Right renal pelvis (tissue), 4 donors: ENCODE measurements at regions not wholly inside any gene's neighbourhood (a gene's known extent, or its start where the extent isn't known, plus 50 kb on each side); places are given as distances from the start of the nearest gene placed in this dataset.
"Not testable (repeated sequence)": the region's sequence is repeated elsewhere in the genome, so short reads cannot be mapped to it uniquely, and the experiment has no call there.

Source experiments
- DNase-seq, 4 donors: peaks; one replicate each; pipeline ENCODE4 v3.0.0-alpha.2; 2013; ENCODE audit warnings: low read depth in 4 of 4, low spot score in 3 of 4, missing footprints in 1 of 4

DNA sequence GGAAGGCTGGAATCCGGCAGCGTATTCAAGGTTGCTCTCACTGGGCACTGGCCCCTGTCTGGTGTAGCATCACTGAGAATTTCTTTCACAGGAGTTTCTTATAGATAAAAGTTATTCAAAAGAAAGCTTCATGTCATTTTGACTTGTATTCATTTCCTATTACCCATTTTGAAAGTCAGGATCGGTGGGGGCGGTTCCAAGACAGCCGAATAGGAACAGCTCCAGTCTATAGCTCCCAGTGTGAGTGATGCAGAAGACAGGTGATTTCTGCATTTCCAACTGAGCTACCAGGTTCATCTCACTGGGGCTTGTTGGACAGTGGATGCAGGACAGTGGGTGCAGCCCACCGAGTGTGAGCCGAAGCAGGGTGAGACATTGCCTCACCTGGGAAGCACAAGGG, 51.5 kb upstream of the CDC42EP3 start:
- DNase-seq: not testable (repeated sequence)

DNA sequence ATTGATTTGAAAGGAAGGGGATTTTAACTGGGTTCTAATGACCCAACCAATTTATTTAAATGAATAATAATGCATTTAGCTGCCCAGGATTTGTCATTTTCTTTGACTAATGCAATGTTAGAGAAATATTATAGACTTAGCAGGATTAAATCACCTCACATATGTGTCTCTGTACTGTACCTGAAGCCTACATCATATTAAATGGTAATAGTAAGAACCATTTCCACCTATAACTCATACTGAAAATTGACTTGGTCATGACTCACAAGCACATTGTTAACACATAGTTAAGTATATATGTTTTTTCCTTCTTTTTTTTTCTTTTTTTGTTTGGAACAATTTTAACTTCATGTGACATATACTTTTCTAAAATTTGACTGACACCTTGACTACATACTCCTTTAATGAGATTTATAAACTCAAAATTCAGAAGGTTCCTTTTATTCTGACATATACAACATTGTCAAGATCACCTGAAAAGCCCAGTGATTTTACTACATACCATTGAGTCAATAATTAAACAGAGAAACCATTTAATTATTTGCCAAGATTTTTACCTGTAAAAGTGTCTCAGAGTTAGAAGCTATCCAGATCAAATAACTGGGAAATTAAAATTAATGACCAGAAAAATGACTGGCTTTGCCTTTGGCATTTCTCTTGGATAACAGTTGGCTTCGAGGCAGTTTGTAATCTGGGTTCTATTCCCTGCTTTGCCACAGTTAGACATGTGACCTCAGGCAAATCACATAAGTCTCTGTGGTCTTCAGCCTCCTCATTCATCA, 58.8 kb upstream of the CDC42EP3 start:
- no peak for DNase-seq

DNA sequence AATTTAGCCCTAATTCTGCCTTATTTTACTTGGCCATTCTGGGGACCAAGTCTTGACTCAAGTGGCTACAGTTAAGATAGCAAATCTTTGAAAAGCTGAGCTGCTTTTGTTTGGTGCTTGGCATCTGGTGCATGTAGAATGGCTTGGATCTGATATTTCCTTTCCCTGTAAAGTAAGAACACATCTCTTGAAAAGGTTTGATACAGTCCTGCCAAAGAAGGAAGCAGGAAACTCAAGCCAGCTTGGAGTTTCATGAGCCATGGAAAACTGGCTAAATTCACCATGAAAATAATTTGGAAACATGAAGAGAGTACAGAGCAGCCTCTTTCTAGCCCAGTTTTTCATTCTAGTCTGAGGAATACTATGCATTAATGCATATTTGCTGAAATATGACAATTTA, 61.0 kb upstream of the CDC42EP3 start:
- not testable (repeated sequence) for DNase-seq

DNA sequence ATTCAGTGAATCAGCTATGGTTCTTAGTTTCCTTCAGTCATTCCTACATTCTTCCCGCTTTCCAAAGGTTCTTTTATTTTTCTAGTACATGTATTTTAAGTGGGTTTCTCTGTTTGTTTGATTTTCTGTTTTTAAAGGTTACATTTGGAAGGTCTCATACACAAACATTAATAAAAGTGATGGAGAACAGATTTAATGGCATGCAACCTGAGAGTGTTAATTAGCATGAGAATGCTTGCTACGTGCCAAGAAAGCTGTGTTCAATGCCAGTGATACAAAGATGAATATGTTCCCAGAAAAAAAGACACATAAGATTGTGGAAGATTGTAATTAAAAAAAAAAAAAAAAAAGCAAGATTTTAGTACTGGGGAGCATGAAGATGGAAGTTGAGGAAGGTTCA, 61.8 kb upstream of the CDC42EP3 start:
- no peak for DNase-seq

DNA sequence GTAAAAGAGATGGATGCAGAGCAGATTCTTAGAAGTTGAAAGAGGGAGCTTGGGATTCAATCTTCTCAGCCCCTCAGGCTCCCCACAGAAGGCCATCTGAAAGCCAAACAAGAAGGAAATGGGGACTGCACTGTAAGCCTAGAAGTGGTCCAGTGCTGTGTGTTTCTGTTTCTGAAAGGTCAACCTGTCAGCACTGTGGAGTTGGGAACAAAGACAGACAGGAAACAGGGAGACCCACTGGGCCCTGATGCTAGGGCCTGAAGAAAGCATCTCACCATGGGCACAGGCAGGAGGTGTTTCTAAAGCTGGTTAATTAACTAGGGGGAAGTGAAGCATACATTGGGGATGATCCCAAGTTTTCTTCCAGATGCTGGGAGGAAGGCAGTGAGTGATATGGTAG, 62.5 kb upstream of the CDC42EP3 start:
- DNase-seq: not testable (repeated sequence)

DNA sequence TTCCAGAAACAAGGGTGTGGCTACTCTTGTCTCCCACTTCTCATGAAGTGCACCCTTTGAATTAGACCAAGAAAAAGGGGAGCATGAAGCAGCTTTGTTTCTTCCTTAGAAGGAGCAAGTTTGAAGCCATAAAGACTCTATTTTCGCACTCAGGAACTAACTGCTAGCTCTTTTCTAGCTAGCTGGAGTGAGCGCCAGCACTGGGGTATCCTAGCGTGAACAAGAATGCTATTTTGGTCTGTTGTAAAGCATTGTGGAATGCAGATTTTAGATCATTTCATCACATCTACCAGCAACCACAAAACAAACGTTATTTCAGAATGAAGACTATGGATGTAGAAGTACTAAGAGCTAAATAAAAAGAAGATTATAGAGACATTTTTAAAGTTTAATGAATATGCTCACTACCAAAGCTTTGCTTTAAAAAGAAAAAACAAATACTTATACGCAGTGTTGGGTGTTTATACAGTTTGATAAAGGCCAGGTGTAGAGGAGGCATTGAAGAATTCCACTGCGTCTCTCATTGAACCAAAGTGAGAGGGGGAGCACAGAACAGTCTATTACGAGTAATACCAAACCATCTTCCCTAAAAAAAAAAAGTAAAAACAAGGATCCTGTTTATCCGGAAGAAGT, 63.6 kb upstream of the CDC42EP3 start:
- not testable (repeated sequence) for DNase-seq

DNA sequence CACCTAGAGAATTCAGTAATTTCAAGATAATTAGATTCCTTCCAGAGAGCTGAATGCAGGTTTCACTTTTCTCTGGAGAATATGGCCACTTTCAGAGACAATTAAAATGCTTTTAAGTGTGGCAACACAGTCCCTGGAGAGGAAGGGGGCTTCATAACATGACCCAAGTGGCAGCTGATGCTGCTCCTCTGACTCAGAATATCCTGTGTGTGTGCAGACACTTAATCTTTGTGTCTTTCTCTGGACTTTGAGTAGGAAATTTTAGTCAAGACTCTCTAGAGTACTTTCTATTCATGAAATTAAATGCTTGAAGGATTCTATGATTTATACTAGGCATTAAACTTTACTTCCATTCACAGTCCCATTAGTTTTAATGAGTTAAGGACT, 64.1 kb upstream of the CDC42EP3 start:
- not testable (repeated sequence) for DNase-seq

DNA sequence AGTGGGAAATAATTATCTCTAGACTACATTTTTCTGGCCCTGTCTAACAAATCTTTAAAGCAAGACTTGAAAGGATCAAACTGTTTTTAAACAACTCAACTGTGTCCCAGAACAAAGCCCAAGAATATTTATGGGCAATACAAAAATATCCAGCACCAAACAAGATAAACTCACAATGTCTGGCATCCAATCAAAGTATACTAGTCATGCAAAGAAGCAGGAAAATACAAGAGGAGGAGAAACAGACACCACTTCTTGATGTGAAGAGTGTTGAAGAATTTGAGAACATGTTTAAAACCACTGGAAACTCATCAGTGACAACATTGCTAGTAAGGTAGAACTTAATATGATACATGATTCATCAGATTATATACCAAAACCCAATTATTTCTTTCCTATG, 66.1 kb upstream of the CDC42EP3 start:
- DNase-seq: no peak

DNA sequence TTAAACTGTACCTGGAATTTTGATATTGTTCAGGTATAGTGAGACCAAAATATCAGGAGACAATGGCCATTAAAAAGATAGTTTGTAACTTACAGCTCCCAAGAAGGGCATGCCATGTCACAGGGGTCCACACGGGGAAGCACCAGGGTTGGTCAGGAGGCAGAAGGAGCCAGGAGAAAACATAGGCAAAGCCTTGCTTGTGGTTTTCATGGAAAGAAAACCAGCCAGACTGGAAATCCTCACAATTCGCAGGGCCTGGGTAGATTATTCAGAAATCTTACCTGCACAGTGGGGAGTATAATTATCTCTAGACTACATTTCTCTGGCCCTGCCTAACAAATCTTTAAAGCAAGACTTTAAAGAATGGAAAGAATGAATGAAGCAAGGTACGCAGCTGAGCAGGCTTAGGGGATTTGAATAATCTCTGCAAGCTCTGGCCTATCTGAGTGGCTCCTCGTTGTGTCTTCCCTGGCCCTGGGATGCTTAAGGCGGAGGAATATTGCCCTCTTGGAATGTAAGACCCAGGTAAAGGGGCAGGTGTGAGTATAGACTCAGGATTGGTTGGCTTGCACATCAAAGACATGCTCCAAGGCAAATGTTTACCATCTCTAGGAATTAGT, 66.9 kb upstream of the CDC42EP3 start:
- DNase-seq: no peak

DNA sequence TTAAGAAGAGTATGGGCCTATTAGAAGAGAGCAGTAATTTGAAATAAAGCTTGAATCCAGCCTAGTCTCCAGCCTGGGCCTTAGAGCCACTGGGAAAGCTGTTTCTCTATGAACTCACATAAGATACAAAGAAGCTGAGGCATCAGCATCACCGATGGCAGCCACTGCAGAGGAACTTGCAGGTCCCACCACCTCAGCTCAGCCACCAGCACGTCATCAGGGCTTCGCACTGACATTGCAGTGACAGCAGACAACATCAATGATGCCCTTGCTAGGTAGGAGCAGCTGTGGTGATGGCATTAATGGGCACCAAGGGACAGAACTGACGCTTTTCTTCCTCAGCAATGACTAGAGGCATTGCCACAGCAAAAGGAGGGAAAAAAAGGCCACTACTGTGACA, 67.7 kb upstream of the CDC42EP3 start:
- DNase-seq: no peak

DNA sequence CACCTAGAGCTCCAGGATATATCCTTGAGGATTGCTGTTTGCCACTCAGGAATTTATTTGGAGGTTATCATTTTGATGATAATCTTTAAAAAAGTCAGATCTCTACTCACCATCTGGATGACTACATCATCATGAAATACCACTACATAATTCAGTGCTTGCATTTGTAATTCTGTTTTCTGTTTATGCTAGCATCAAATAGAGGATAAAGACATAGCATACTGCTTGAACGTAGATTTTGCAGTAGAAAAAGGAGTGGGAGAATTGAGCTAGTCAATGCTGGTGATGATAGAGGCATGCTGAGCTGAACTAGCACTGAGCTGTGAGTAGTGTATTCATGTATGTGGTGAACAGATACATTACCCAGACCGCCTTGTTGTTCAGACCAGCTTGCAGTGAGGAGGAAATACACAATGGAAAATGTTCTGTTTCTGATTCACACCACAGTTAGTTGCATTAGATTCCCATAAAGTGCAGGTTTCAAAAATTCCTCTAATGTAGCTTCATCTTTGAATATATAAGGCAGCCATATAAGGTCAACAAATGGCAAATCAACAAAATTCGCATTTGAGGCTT, 68.8 kb upstream of the CDC42EP3 start:
- DNase-seq: no peak

DNA sequence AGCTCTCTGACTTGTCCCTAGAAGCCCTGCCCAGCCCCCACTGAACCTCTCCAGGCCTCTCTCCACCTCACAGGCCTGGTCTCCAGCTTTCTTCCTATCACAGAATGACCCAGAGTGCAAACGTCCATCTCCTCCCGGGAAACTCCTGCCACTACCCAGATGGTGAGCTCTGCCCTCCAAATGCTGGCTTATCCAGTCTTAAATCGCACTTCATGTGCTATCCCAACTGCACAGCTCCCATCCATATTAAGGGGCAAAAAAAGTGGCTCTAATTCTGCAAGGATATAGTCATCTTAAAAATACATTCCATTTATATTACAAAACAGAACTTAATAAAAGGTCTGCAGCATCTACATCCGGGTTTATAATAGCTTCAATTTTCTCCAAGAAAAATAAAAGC, 70.8 kb upstream of the CDC42EP3 start:
- DNase-seq: no peak

DNA sequence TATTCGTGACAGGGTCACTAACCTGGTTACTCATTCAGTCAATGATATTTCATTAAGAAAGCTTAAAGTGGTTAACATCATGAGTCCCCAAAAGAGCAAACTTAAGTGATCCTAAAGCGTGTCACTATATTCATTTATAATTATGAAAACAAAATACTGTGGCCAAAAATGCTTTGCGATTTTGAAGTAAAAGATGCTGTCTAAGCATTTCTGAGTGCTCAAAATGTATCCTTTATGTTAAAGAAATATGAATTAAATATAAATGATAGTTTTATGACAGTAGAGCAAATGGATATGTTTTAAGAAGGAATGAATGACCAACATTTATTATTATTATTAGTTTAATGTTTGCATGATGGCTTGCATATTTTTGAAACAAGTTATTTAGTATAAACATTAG, 72.6 kb upstream of the CDC42EP3 start:
- DNase-seq: no peak

DNA sequence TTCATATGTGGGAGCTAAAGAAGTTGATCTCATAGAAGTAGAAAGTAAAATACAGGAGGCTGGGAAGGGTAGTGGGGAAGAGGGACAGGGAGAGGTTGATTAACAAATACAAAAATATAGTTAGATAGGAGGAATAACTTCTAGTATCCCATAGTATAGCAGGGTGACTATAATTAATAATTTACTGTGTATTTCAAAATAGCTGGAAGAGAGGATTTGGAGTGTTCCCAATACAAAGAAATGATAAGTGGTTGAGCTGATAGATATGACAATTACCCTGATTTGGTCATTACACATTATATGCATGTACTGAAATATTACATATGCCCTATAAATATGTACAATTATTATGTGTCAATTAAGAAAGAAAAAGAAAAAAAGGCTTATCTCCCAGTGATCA, 73.5 kb upstream of the CDC42EP3 start:
- not testable (repeated sequence) for DNase-seq

DNA sequence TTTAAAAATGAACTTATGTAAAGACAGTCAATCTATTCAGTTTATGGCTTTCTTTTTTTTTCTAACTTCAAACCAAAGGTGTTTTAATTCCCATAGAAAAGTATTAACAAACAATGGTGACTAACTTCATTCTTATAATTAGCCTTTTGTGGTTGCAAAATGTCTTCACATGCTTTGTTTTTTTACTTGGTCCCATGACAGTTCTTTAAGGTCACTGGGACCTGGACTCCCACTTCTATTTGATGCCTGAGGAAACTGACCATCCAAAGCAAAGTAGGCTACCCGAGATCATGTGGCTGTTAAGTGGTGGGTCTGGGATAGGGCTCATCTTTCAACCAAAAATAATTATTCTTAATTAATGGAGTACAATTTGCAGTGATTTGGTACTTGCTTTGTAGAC, 74.6 kb upstream of the CDC42EP3 start:
- not testable (repeated sequence) for DNase-seq

DNA sequence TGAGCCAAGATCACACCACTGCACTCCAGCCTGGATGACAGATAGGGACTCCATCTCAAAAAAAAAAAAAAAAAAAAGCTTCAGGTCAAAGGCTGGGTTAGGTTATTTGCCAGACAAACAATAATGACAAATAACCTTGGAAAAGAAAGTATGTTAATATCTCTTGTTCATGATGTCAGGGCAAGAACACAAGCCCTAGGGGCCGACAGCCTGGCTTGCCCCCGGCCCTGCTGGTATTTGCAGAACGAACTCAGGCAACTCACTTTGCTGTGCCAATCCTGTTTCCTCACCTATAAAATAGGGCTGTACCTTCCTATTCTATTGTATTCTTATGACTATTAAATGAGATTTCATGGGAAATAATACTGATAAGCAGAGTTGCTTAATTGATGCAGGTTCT, 75.4 kb upstream of the CDC42EP3 start:
- DNase-seq: no peak

DNA sequence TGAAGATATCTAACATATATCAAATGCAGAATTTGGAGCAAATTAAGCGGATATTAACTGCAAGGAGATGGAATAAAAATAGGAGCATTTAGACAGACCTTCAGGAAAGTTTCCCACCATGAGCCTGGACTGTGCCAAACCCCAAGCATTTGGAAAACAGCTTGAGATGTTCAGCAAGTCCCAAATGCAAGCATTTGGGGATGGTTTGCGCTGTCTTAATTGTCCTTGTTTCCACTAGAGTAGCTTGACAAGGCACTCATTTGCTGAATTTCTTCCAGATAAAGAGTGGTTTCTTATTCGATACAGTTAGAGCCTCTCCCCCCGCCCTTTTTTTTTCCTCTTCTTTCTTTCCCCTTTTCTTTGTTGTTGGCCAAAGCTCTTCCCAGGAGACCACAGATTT, 77.1 kb upstream of the CDC42EP3 start:
- no peak for DNase-seq

DNA sequence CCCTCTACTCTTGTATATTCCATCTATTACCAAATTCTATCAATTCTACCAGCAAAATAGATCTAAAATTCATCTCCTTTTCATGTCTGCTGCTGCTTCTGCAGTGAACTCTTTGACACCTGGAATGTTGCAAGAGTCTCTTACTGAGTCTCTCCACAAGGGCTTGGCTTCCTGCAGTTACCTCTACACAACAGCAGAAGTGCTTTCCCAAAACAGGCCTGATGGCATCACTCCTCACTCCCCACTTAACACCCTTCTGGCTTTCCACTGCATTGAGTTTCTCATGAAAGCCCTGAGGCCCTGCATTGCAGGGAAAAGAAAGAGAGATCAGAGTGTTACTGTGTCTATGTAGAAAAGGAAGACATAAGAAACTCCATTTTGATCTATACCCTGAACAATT, 78.8 kb upstream of the CDC42EP3 start:
- DNase-seq: not testable (repeated sequence)

DNA sequence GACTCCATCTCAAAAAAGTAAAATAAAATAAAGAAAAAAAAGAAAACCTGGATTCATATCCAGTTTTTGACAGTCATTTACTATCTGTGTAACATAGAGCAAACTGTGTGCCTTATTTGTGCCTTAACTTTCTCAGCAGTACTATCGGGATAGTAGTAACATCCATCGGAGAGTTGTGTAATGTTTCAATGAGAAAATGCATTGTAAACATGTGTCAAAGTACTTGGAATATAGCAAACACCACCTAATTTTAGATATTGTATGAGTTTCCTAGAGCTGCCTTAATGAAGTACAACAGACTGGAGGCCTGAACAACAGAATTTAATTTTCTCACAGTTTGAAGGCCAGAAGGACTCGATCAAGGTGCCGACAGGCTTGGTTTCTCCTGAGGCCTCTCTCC, 81.3 kb upstream of the CDC42EP3 start:
- no peak for DNase-seq

DNA sequence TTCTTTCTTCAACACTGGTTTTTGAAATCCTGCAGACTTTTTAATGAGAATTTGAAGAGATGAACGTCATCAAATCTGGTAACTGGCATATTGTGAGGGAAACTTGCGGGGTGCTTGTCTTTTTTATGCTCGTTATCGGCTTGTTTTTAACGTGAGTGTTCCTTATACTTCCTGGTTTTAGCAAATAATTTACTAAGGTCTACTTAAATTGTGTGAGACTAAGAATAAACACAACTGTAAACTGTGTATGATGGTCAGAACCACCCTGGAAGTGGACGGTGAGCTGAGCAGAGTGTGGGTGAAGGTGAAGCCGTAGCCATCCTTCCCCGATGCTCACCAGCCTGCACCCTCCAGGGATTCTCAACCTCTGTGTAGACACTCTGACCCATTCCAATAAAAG, 82.3 kb upstream of the CDC42EP3 start:
- DNase-seq: no peak

DNA sequence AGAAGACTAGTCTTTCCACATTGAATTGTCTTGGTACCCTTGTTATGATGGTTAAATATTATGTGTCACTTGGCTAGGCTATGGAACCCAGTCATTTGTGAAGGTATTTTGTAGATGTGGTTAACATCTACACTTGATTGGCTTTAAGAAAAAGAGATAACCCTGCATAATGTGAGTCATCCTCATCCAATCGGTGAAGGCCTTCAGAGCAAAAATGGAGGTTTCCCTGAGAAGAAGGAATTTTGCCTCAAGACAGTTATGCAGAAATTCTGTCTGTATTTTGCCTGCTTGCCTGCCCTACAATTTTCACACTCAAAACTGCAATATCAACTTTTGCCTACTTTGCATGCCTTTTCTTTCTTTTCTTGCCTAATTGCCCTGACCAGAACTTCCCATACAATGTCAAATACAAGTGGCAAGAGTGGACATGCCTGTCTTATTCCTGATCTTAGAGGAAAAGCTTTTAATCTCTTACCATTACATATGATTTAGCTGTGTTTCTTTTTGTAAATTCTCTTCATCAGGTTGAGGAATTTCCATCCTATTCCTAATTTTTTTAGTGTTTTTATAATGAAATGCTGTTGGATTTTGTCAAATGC, 84.6 kb upstream of the CDC42EP3 start:
- not testable (repeated sequence) for DNase-seq
